H9 (cell line): ENCODE measurements at regions not wholly inside any gene's neighbourhood (a gene's known extent, or its start where the extent isn't known, plus 50 kb on each side); places are given as distances from the start of the nearest gene placed in this dataset.

Experiments
- DNase-seq: peaks from one replicate; pipeline ENCODE4 v3.0.0-alpha.2; 2017
- H2AFZ ChIP-seq: one replicate; pipeline ENCODE4 v1.6.1; 2013; ENCODE audit warnings: mild to moderate bottlenecking, low read length, control low read depth, moderate library complexity
- H2AK5ac ChIP-seq: 2 replicates; pipeline ENCODE4 v1.6.1; 2013; ENCODE audit warnings: low read length, control low read depth, mixed read lengths; ENCODE audit not compliant: insufficient read length
- H2BK120ac ChIP-seq: one replicate; pipeline ENCODE4 v1.6.1; 2013; ENCODE audit warnings: low read depth, mild to moderate bottlenecking, low read length, control low read depth, inconsistent platforms; ENCODE audit not compliant: poor library complexity, severe bottlenecking
- H2BK12ac ChIP-seq: 2 replicates; pipeline ENCODE4 v1.6.1; 2013; ENCODE audit warnings: low read length, control low read depth, mixed read lengths, low read depth; ENCODE audit not compliant: insufficient read length
- H2BK15ac ChIP-seq: 2 replicates; pipeline ENCODE4 v1.6.1; 2013; ENCODE audit warnings: low read depth, low read length, control low read depth
- H2BK20ac ChIP-seq: one replicate; pipeline ENCODE4 v1.6.1; 2013; ENCODE audit warnings: low read depth, mild to moderate bottlenecking, low read length, control low read depth, inconsistent platforms; ENCODE audit not compliant: poor library complexity, severe bottlenecking
- H2BK5ac ChIP-seq: 2 replicates; pipeline ENCODE4 v1.6.1; 2013; ENCODE audit warnings: low read length, control low read depth, mixed read lengths; ENCODE audit not compliant: insufficient read length
- H3K14ac ChIP-seq: 2 replicates; pipeline ENCODE4 v1.6.1; 2013; ENCODE audit warnings: low read length, control low read depth; ENCODE audit not compliant: insufficient read depth
- H3K18ac ChIP-seq: 2 replicates; pipeline ENCODE4 v1.6.1; 2013; ENCODE audit warnings: low read depth, mild to moderate bottlenecking, mixed read lengths, low read length, control low read depth; ENCODE audit not compliant: insufficient read length
- H3K23ac ChIP-seq: 2 replicates; pipeline ENCODE4 v1.6.1; 2013; ENCODE audit warnings: low read length, control low read depth, mixed read lengths, low read depth; ENCODE audit not compliant: insufficient read length
- H3K23me2 ChIP-seq: 2 replicates; pipeline ENCODE4 v1.6.1; 2013; ENCODE audit warnings: low read depth, mild to moderate bottlenecking, mixed read lengths, low read length, control low read depth; ENCODE audit not compliant: insufficient read length, poor library complexity, severe bottlenecking
- H3K27ac ChIP-seq: 2 replicates; pipeline ENCODE4 v1.5.1; 2013; ENCODE audit warnings: low read length, control low read depth, mixed read lengths, low read depth; ENCODE audit not compliant: insufficient read length
- H3K27me3 ChIP-seq: 2 replicates; pipeline ENCODE4 v1.6.1; 2013; ENCODE audit warnings: low read length, control low read depth, inconsistent platforms; ENCODE audit not compliant: insufficient read depth
- H3K4ac ChIP-seq: 2 replicates; pipeline ENCODE4 v1.6.1; 2013; ENCODE audit warnings: low read depth, mild to moderate bottlenecking, control low read depth, inconsistent platforms, low read length, moderate library complexity
- H3K4me1 ChIP-seq: 2 replicates; pipeline ENCODE4 v1.6.1; 2013; ENCODE audit warnings: low read length, control low read depth, inconsistent platforms; ENCODE audit not compliant: insufficient read depth
- H3K4me2 ChIP-seq: 2 replicates; pipeline ENCODE4 v1.6.1; 2013; ENCODE audit warnings: low read length, control low read depth, mixed read lengths; ENCODE audit not compliant: insufficient read length, insufficient read depth
- H3K56ac ChIP-seq: 2 replicates; pipeline ENCODE4 v1.6.1; 2013; ENCODE audit warnings: low read depth, mild to moderate bottlenecking, mixed read lengths, low read length, control low read depth; ENCODE audit not compliant: insufficient read length
- H3K79me1 ChIP-seq: 2 replicates; pipeline ENCODE4 v1.6.1; 2013; ENCODE audit warnings: low read depth, mild to moderate bottlenecking, moderate library complexity, low read length, control low read depth, inconsistent platforms; ENCODE audit not compliant: insufficient read depth, poor library complexity, severe bottlenecking
- H3K79me2 ChIP-seq: 2 replicates; pipeline ENCODE4 v1.6.1; 2013; ENCODE audit warnings: low read length, control low read depth, inconsistent platforms; ENCODE audit not compliant: insufficient read depth
- H3K9ac ChIP-seq: 2 replicates; pipeline ENCODE4 v1.6.1; 2013; ENCODE audit warnings: low read length, control low read depth, mixed read lengths; ENCODE audit not compliant: insufficient read length; ENCODE audit errors: extremely low read depth
- H3K9me3 ChIP-seq: one replicate; pipeline ENCODE4 v1.6.1; 2013; ENCODE audit warnings: low read depth, low read length, inconsistent platforms; ENCODE audit not compliant: control insufficient read depth
- H3T11ph ChIP-seq: one replicate; pipeline ENCODE4 v1.6.1; 2013; ENCODE audit warnings: mild to moderate bottlenecking, low read length, control low read depth, inconsistent platforms
- H4K20me1 ChIP-seq: one replicate; pipeline ENCODE4 v1.6.1; 2013; ENCODE audit not compliant: control insufficient read depth, insufficient read length, insufficient read depth
- H4K5ac ChIP-seq: 2 replicates; pipeline ENCODE4 v1.6.1; 2013; ENCODE audit warnings: low read depth, mild to moderate bottlenecking, mixed read lengths, low read length, control low read depth; ENCODE audit not compliant: insufficient read length
- H4K8ac ChIP-seq: replicated peaks from 2 replicates; pipeline ENCODE4 v1.6.1; 2013; ENCODE audit warnings: low read length, control low read depth, mixed read lengths, low read depth; ENCODE audit not compliant: insufficient read length
- H4K91ac ChIP-seq: 2 replicates; pipeline ENCODE4 v1.6.1; 2013; ENCODE audit warnings: low read depth, mild to moderate bottlenecking, moderate library complexity, mixed read lengths, low read length, control low read depth; ENCODE audit not compliant: insufficient read length
- H3K27ac Mint-ChIP-seq, 3 experiments: 2 replicates in 2 of 3; 3 replicates in 1 of 3; pipeline ENCODE4 v1.8.0; 2020 to 2021; ENCODE audit warnings: mixed read lengths in 3 of 3, mild to moderate bottlenecking in 1 of 3, moderate library complexity in 1 of 3
- H3K27me3 Mint-ChIP-seq: 2 replicates; pipeline ENCODE4 v1.8.0; 2021; ENCODE audit warnings: low read depth, mild to moderate bottlenecking, moderate library complexity, mixed read lengths
- H3K36me3 Mint-ChIP-seq, 3 experiments: 2 replicates in 2 of 3; 3 replicates in 1 of 3; pipeline ENCODE4 v1.8.0; 2020 to 2021; ENCODE audit warnings: low read depth in 3 of 3, mixed read lengths in 3 of 3; ENCODE audit not compliant: insufficient read depth in 1 of 3
- H3K4me1 Mint-ChIP-seq, 2 experiments: 2 replicates each; pipeline ENCODE4 v1.8.0; 2020; ENCODE audit warnings: mixed read lengths in 2 of 2
- H3K4me3 Mint-ChIP-seq, 2 experiments: 2 replicates in 1 of 2; 3 replicates in 1 of 2; pipeline ENCODE4 v1.8.0; 2020 to 2021; ENCODE audit warnings: mild to moderate bottlenecking in 2 of 2, mixed read lengths in 2 of 2, moderate library complexity in 1 of 2
- H3K9me3 Mint-ChIP-seq, 2 experiments: 2 replicates in 1 of 2; 3 replicates in 1 of 2; pipeline ENCODE4 v1.8.0; 2020; ENCODE audit warnings: mild to moderate bottlenecking in 2 of 2, mixed read lengths in 2 of 2, moderate library complexity in 1 of 2
- CTCF ChIP-seq: fragments of 200-600 bp; sonication (generic); conservative IDR thresholded peaks from 3 replicates; pipeline ENCODE4 v1.8.0; 2021; ENCODE audit warnings: antibody characterized with exemption, mild to moderate bottlenecking
- WGBS: extraction: QIAGEN DNeasy Blood & Tissue Kit; methylation state at CpG from one replicate; pipeline ENCODE4 v1.1.7; 2013; ENCODE audit warnings: missing lambda C conversion rate, low lambda C conversion rate, mixed read lengths; ENCODE audit not compliant: insufficient read length; ENCODE audit errors: extremely low coverage; 5-methylcytosine and 5-hydroxymethylcytosine counted together

- Histone ChIP-seq H4K91ac (no peak overlapping the region), H2BK120ac (no peak overlapping the region), H2BK5ac (no peak overlapping the region), H4K20me1 (no peaks in the 10 kb centered on the region), H3K79me2 (no peaks in the 10 kb centered on the region), H3T11ph (no peak overlapping the region), H2BK15ac (no peak overlapping the region), H3K4me2 (no peak overlapping the region), H4K8ac (no peak overlapping the region), H4K5ac (no peak overlapping the region), H2AFZ (no peak overlapping the region), H3K4me1 (no peaks in the 10 kb centered on the region), H3K27ac (no peak overlapping the region), H3K79me1 (no peaks in the 10 kb centered on the region), H3K9ac (no peak overlapping the region), H3K27me3 (no peaks in the 10 kb centered on the region), H2BK20ac (no peak overlapping the region), H3K9me3 (no peaks in the 10 kb centered on the region), H3K4ac (no peak overlapping the region), H3K56ac (no peak overlapping the region), H3K14ac (no peak overlapping the region), H2BK12ac (no peak overlapping the region), H3K18ac (no peak overlapping the region), H2AK5ac (no peak overlapping the region), H3K23ac (no peak overlapping the region), H3K23me2 (no peaks in the 10 kb centered on the region)
- TF ChIP-seq CTCF: no peak
- no CpG with 5 or more reads among the region's 2 CpGs for WGBS
- Mint-ChIP-seq H3K27ac (no peak overlapping the region), H3K27me3 (no peaks in the 10 kb centered on the region; the same call in 1 of the 2 replicates), H3K4me3 (no peak overlapping the region), H3K4me1 (peaks cover 10 to 15% of the 10 kb centered on the region in 2 experiments), H3K9me3 (no peaks in the 10 kb centered on the region), H3K36me3 (no peaks in the 10 kb centered on the region)
- no peak for DNase-seq
Observed at GRCh38 chr10:62890395-62890794, 74.2 kb upstream of the EGR2 start.
